ENCODE measurements at regions not wholly inside any gene's neighbourhood (a gene's known extent, or its start where the extent isn't known, plus 50 kb on each side); places are given as distances from the start of the nearest gene placed in this dataset.
A peak's percentile ranks its signal among the peaks of the same experiment; 100 is the strongest.
"Not testable (repeated sequence)": the region's sequence is repeated elsewhere in the genome, so short reads cannot be mapped to it uniquely, and the experiment has no call there.

- DNase-seq (ENCODE audit: low spot score): no peak
These were observed 96.0 kb downstream of the RASGEF1B start for GRCh38 chr4:81375745-81376144.

- no peak for DNase-seq (ENCODE audit: low spot score)
These were observed 101.8 kb downstream of the RASGEF1B start for GRCh38 chr4:81369886-81370285.

GRCh38 chr4:81366779-81367178 lies 104.9 kb downstream of the RASGEF1B start:
- DNase-seq (ENCODE audit: low spot score): no peak

GRCh38 chr4:81360737-81361136 lies 111.0 kb downstream of the RASGEF1B start:
- DNase-seq (ENCODE audit: low spot score): no peak

GRCh38 chr4:81359207-81359606 lies 112.5 kb downstream of the RASGEF1B start:
- no peak for DNase-seq (ENCODE audit: low spot score)

- no peak for DNase-seq (ENCODE audit: low spot score)
These were observed 113.6 kb downstream of the RASGEF1B start for GRCh38 chr4:81358154-81358553.

- no peak for DNase-seq (ENCODE audit: low spot score)
These were observed 115.1 kb downstream of the RASGEF1B start for GRCh38 chr4:81356621-81357020.

- DNase-seq (ENCODE audit: low spot score): no peak
These were observed 116.6 kb downstream of the RASGEF1B start for GRCh38 chr4:81355136-81355535.

- DNase-seq (ENCODE audit: low spot score): no peak
These were observed 117.8 kb downstream of the RASGEF1B start for GRCh38 chr4:81353861-81354260.

GRCh38 chr4:81352446-81352835 lies 119.3 kb downstream of the RASGEF1B start:
- no peak for DNase-seq (ENCODE audit: low spot score)

GRCh38 chr4:81351654-81352445 lies 119.9 kb downstream of the RASGEF1B start:
- DNase-seq (ENCODE audit: low spot score): peak; percentile 69

- DNase-seq (ENCODE audit: low spot score): no peak
These were observed 121.7 kb downstream of the RASGEF1B start for GRCh38 chr4:81350040-81350439.

GRCh38 chr4:81348778-81349094 lies 123.0 kb downstream of the RASGEF1B start:
- DNase-seq (ENCODE audit: low spot score): no peak

GRCh38 chr4:81348086-81348777 lies 123.5 kb downstream of the RASGEF1B start:
- no peak for DNase-seq (ENCODE audit: low spot score)

- no peak for DNase-seq (ENCODE audit: low spot score)
These were observed 125.0 kb downstream of the RASGEF1B start for GRCh38 chr4:81346719-81347118.

GRCh38 chr4:81343536-81343935 lies 128.2 kb downstream of the RASGEF1B start:
- no peak for DNase-seq (ENCODE audit: low spot score)

- no peak for DNase-seq (ENCODE audit: low spot score)
These were observed 128.0 kb upstream of the PRKG2 start for GRCh38 chr4:81343046-81343445.

- no peak for DNase-seq (ENCODE audit: low spot score)
These were observed 122.2 kb upstream of the PRKG2 start for GRCh38 chr4:81337211-81337610.

- DNase-seq (ENCODE audit: low spot score): no peak
These were observed 120.3 kb upstream of the PRKG2 start for GRCh38 chr4:81335122-81335912.

GRCh38 chr4:81330018-81330417 lies 115.0 kb upstream of the PRKG2 start:
- DNase-seq (ENCODE audit: low spot score): no peak

GRCh38 chr4:81326581-81326980 lies 111.6 kb upstream of the PRKG2 start:
- DNase-seq (ENCODE audit: low spot score): no peak

GRCh38 chr4:81324594-81324993 lies 109.6 kb upstream of the PRKG2 start:
- DNase-seq (ENCODE audit: low spot score): not testable (repeated sequence)

- no peak for DNase-seq (ENCODE audit: low spot score)
These were observed 104.6 kb upstream of the PRKG2 start for GRCh38 chr4:81319657-81320056.

Measured in hematopoietic multipotent progenitor cell treated with erythropoietin and hydrocortisone succinate and interleukin-3 and kit ligand, for 17 days (in vitro differentiated cells).